ENCODE measurements at regions not wholly inside any gene's neighbourhood (a gene's known extent, or its start where the extent isn't known, plus 50 kb on each side); places are given as distances from the start of the nearest gene placed in this dataset.

DNA sequence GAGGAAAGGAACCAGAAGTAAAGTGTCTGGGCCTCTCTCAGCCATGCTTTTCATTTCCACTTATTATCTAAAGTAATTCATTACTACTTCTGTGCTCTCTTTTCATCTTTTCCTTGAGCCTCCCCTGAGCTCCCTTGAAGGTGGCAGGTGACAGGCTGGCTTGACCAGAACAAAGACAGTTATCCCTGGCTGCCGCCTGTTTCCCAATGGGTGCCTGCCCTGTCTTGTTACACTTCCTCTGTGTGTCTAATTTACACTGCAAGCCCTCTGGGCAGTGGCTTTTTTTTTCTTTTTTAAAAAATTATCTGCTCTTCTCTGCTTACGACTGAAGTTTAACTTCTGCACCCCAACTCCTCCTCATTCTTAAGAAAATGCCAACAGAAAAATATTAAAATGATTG lies 113.4 kb downstream of the NGF start:
- TF ChIP-seq, protein P1, sequence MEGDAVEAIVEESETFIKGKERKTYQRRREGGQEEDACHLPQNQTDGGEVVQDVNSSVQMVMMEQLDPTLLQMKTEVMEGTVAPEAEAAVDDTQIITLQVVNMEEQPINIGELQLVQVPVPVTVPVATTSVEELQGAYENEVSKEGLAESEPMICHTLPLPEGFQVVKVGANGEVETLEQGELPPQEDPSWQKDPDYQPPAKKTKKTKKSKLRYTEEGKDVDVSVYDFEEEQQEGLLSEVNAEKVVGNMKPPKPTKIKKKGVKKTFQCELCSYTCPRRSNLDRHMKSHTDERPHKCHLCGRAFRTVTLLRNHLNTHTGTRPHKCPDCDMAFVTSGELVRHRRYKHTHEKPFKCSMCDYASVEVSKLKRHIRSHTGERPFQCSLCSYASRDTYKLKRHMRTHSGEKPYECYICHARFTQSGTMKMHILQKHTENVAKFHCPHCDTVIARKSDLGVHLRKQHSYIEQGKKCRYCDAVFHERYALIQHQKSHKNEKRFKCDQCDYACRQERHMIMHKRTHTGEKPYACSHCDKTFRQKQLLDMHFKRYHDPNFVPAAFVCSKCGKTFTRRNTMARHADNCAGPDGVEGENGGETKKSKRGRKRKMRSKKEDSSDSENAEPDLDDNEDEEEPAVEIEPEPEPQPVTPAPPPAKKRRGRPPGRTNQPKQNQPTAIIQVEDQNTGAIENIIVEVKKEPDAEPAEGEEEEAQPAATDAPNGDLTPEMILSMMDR (IDR thresholded peaks at IDR 0.05), result no peak
- no peak for TF ChIP-seq POLR2AphosphoS5 (IDR thresholded peaks at IDR 0.05)
- TF ChIP-seq POLR2A (IDR thresholded peaks at IDR 0.05), result no peak
- no peak for TF ChIP-seq EP300 (IDR thresholded peaks at IDR 0.05)
